Liver (tissue), 8 donors: ENCODE measurements at regions not wholly inside any gene's neighbourhood (a gene's known extent, or its start where the extent isn't known, plus 50 kb on each side); places are given as distances from the start of the nearest gene placed in this dataset.

Experiments
- DNase-seq: peaks from one replicate; pipeline ENCODE4 v3.0.0-alpha.2; 2017; ENCODE audit warnings: low spot score
- H3K27ac ChIP-seq, 2 donors: one replicate each; pipeline ENCODE4 v1.7.0; 2013; ENCODE audit warnings: inconsistent platforms in 2 of 2, low read length in 2 of 2, control low read depth in 1 of 2, low read depth in 1 of 2, mild to moderate bottlenecking in 1 of 2
- H3K27me3 ChIP-seq, 4 donors: one replicate each; pipeline versions ENCODE4 v1.6.1 to v1.7.0; 2013; ENCODE audit warnings: low read length in 3 of 4, inconsistent platforms in 1 of 4, mild to moderate bottlenecking in 1 of 4, moderate library complexity in 1 of 4; ENCODE audit not compliant: control insufficient read depth in 4 of 4, insufficient read depth in 4 of 4
- H3K36me3 ChIP-seq, 4 donors: one replicate each; pipeline versions ENCODE4 v1.6.1 to v1.7.0; 2013; ENCODE audit warnings: low read length in 3 of 4, mild to moderate bottlenecking in 3 of 4, low read depth in 1 of 4, moderate library complexity in 1 of 4; ENCODE audit not compliant: control insufficient read depth in 4 of 4, insufficient read depth in 3 of 4
- H3K4me1 ChIP-seq, 4 donors: one replicate each; pipeline versions ENCODE4 v1.6.1 to v1.7.0; 2013; ENCODE audit warnings: low read length in 3 of 4, mild to moderate bottlenecking in 3 of 4, moderate library complexity in 1 of 4; ENCODE audit not compliant: control insufficient read depth in 4 of 4, insufficient read depth in 4 of 4
- H3K4me3 ChIP-seq, 3 donors: one replicate each; pipeline versions ENCODE4 v1.6.1 to v1.7.0; 2013; ENCODE audit warnings: low read length in 3 of 3, control low read depth in 1 of 3, low read depth in 1 of 3, mild to moderate bottlenecking in 1 of 3
- H3K9ac ChIP-seq, 2 donors: one replicate each; pipeline ENCODE4 v1.7.0; 2013; ENCODE audit warnings: low read length in 2 of 2, mild to moderate bottlenecking in 2 of 2, moderate library complexity in 2 of 2, control low read depth in 1 of 2, low read depth in 1 of 2
- H3K9me3 ChIP-seq, 4 donors: one replicate each; pipeline versions ENCODE4 v1.6.1 to v1.7.0; 2013; ENCODE audit warnings: low read length in 3 of 4; ENCODE audit not compliant: control insufficient read depth in 4 of 4
- ATF3 ChIP-seq: IDR thresholded peaks from 2 replicates; pipeline ENCODE4 v1.6.1; 2016; ENCODE audit warnings: antibody characterized with exemption
- EGR1 ChIP-seq, 2 donors: IDR thresholded peaks; 2 replicates each; pipeline ENCODE4 v1.6.1; 2016 to 2018; ENCODE audit warnings: antibody characterized with exemption in 2 of 2, low read depth in 2 of 2
- FOXA1 ChIP-seq: IDR thresholded peaks from 2 replicates; pipeline ENCODE4 v1.6.1; 2016; ENCODE audit warnings: antibody characterized with exemption
- FOXA2 ChIP-seq: IDR thresholded peaks from 2 replicates; pipeline ENCODE4 v1.6.1; 2016; ENCODE audit warnings: antibody characterized with exemption
- GABPA ChIP-seq, 2 donors: IDR thresholded peaks in 1 of 2; conservative IDR thresholded peaks in 1 of 2; 2 replicates each; pipeline ENCODE4 v1.6.1; 2016; ENCODE audit warnings: antibody characterized with exemption in 2 of 2, mild to moderate bottlenecking in 1 of 2, moderate library complexity in 1 of 2
- HNF4A ChIP-seq, 2 donors: conservative IDR thresholded peaks; 2 replicates each; pipeline ENCODE4 v1.6.1; 2016; ENCODE audit warnings: antibody characterized with exemption in 2 of 2, mild to moderate bottlenecking in 2 of 2
- JUND ChIP-seq, 2 donors: IDR thresholded peaks; 2 replicates each; pipeline ENCODE4 v1.6.1; 2016; ENCODE audit warnings: antibody characterized with exemption in 2 of 2
- NR2F2 ChIP-seq: IDR thresholded peaks from 2 replicates; pipeline ENCODE4 v1.6.1; 2016; ENCODE audit warnings: antibody characterized with exemption
- RXRA ChIP-seq, 2 donors: IDR thresholded peaks; 2 replicates each; pipeline ENCODE4 v1.6.1; 2017 to 2018; ENCODE audit warnings: antibody characterized with exemption in 2 of 2, mild to moderate bottlenecking in 1 of 2
- SP1 ChIP-seq: IDR thresholded peaks from 2 replicates; pipeline ENCODE4 v1.6.1; 2018; ENCODE audit warnings: antibody characterized with exemption, mild to moderate bottlenecking
- TAF1 ChIP-seq: conservative IDR thresholded peaks from 2 replicates; pipeline ENCODE4 v1.6.1; 2016; ENCODE audit warnings: antibody characterized with exemption, mild to moderate bottlenecking
- YY1 ChIP-seq: IDR thresholded peaks from 2 replicates; pipeline ENCODE4 v1.6.1; 2016; ENCODE audit warnings: antibody characterized with exemption, mild to moderate bottlenecking
- WGBS: extraction: QIAGEN DNeasy Blood & Tissue Kit; methylation state at CpG from one replicate; pipeline ENCODE4 v1.1.7; 2013; 5-methylcytosine and 5-hydroxymethylcytosine counted together
- TF ChIP-seq, protein P1 (sequence below): IDR thresholded peaks from 2 replicates; pipeline ENCODE4 v1.6.1; 2016; ENCODE audit warnings: antibody characterized with exemption
- TF ChIP-seq, protein P2 (sequence below): IDR thresholded peaks from 2 replicates; pipeline ENCODE4 v1.6.1; 2016; ENCODE audit warnings: antibody characterized with exemption
- TF ChIP-seq, protein P3 (sequence below): fragments of 150-350 bp; IDR thresholded peaks from 2 replicates; pipeline ENCODE4 v1.5.1; 2017; ENCODE audit warnings: improper control_type of control experiment, low read depth, low read length; ENCODE audit not compliant: missing input control
- TF ChIP-seq, protein P4 (sequence below): IDR thresholded peaks from 2 replicates; pipeline ENCODE4 v1.6.1; 2016; ENCODE audit warnings: antibody characterized with exemption, mild to moderate bottlenecking
- donor health status: healthy.
- donor health status: healthy.
- donor health status: healthy.
- donor health status: healthy.
- donor health status: healthy.

DNA sequence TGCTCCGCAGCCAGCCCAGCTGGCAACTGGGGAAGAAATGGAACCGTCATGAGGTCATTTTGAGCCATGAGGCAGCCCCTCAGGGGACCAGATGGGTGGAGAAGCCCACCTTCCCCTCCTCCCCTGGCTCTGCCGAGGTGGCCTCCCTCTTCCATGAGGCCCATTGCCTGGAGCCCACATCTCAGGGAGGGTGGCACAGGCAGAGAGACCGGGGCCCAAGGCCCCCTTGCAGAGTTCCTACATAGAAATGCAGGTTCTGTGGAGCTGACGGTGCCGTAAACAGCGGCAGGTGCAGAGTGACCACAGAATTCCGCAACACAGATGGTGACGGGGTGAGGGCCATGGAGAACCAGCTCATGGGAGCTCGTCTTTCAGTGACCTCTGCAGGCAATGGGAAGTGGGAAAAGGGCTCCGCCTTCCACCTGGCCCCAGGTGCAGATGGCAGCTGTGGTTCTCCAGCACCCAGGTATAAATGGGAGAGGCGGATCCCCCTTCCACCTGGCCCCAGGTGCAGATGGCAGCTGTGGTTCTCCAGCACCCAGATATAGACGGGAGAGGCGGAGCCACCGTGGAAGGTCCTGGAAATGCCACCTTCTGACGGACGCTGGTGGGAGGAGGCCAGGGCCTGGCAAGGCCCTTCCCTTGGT, 765.4 kb downstream of the BRD1 start:
- WGBS = 71% methylated on average over 17 of the region's 17 CpGs
- no peaks in the 10 kb centered on the region for H3K4me1 ChIP-seq
- H3K27me3 ChIP-seq = peaks cover 0 to 5% (median 4%) of the 10 kb centered on the region in 4 donors
- no peak overlapping the region for H3K4me3 ChIP-seq
- no peaks in the 10 kb centered on the region for H3K36me3 ChIP-seq
- no peak overlapping the region for H3K9ac ChIP-seq
- DNase-seq = no peak
- H3K27ac ChIP-seq = no peak overlapping the region
- H3K9me3 ChIP-seq = no peaks in the 10 kb centered on the region
- no peak for TF ChIP-seq YY1
- no peak for TF ChIP-seq HNF4A (conservative IDR thresholded peaks at IDR 0.05)
- TF ChIP-seq, protein P1, sequence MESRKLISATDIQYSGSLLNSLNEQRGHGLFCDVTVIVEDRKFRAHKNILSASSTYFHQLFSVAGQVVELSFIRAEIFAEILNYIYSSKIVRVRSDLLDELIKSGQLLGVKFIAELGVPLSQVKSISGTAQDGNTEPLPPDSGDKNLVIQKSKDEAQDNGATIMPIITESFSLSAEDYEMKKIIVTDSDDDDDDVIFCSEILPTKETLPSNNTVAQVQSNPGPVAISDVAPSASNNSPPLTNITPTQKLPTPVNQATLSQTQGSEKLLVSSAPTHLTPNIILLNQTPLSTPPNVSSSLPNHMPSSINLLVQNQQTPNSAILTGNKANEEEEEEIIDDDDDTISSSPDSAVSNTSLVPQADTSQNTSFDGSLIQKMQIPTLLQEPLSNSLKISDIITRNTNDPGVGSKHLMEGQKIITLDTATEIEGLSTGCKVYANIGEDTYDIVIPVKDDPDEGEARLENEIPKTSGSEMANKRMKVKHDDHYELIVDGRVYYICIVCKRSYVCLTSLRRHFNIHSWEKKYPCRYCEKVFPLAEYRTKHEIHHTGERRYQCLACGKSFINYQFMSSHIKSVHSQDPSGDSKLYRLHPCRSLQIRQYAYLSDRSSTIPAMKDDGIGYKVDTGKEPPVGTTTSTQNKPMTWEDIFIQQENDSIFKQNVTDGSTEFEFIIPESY = no peak
- TF ChIP-seq, protein P2, sequence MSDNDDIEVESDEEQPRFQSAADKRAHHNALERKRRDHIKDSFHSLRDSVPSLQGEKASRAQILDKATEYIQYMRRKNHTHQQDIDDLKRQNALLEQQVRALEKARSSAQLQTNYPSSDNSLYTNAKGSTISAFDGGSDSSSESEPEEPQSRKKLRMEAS = no peak
- TF ChIP-seq ATF3 = no peak
- TF ChIP-seq GABPA (IDR thresholded peaks at IDR 0.05 in 1 of 2, conservative IDR thresholded peaks at IDR 0.05 in 1 of 2) = no peak
- TF ChIP-seq, protein P3, sequence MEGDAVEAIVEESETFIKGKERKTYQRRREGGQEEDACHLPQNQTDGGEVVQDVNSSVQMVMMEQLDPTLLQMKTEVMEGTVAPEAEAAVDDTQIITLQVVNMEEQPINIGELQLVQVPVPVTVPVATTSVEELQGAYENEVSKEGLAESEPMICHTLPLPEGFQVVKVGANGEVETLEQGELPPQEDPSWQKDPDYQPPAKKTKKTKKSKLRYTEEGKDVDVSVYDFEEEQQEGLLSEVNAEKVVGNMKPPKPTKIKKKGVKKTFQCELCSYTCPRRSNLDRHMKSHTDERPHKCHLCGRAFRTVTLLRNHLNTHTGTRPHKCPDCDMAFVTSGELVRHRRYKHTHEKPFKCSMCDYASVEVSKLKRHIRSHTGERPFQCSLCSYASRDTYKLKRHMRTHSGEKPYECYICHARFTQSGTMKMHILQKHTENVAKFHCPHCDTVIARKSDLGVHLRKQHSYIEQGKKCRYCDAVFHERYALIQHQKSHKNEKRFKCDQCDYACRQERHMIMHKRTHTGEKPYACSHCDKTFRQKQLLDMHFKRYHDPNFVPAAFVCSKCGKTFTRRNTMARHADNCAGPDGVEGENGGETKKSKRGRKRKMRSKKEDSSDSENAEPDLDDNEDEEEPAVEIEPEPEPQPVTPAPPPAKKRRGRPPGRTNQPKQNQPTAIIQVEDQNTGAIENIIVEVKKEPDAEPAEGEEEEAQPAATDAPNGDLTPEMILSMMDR = no peak
- TF ChIP-seq FOXA1 = no peak
- no peak for TF ChIP-seq TAF1
- no peak for TF ChIP-seq EGR1 (IDR thresholded peaks at IDR 0.05; ENCODE audit: low read depth in 2 of 2)
- TF ChIP-seq, protein P4, sequence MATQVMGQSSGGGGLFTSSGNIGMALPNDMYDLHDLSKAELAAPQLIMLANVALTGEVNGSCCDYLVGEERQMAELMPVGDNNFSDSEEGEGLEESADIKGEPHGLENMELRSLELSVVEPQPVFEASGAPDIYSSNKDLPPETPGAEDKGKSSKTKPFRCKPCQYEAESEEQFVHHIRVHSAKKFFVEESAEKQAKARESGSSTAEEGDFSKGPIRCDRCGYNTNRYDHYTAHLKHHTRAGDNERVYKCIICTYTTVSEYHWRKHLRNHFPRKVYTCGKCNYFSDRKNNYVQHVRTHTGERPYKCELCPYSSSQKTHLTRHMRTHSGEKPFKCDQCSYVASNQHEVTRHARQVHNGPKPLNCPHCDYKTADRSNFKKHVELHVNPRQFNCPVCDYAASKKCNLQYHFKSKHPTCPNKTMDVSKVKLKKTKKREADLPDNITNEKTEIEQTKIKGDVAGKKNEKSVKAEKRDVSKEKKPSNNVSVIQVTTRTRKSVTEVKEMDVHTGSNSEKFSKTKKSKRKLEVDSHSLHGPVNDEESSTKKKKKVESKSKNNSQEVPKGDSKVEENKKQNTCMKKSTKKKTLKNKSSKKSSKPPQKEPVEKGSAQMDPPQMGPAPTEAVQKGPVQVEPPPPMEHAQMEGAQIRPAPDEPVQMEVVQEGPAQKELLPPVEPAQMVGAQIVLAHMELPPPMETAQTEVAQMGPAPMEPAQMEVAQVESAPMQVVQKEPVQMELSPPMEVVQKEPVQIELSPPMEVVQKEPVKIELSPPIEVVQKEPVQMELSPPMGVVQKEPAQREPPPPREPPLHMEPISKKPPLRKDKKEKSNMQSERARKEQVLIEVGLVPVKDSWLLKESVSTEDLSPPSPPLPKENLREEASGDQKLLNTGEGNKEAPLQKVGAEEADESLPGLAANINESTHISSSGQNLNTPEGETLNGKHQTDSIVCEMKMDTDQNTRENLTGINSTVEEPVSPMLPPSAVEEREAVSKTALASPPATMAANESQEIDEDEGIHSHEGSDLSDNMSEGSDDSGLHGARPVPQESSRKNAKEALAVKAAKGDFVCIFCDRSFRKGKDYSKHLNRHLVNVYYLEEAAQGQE = no peak
- no peak for TF ChIP-seq RXRA (IDR thresholded peaks at IDR 0.05)
- no peak for TF ChIP-seq JUND (IDR thresholded peaks at IDR 0.05)
- no peak for TF ChIP-seq SP1
- TF ChIP-seq FOXA2 = no peak

- Histone ChIP-seq H3K4me1 (no peaks in the 10 kb centered on the region), H3K36me3 (no peaks in the 10 kb centered on the region), H3K27me3 (peaks cover 0 to 4% (median 2%) of the 10 kb centered on the region in 4 donors), H3K9me3 (no peaks in the 10 kb centered on the region), H3K9ac (no peak overlapping the region), H3K27ac (no peak overlapping the region), H3K4me3 (no peak overlapping the region)
- DNase-seq = no peak
- 85% methylated on average over 7 of the region's 7 CpGs for WGBS
- TF ChIP-seq, protein P1 = no peak
- TF ChIP-seq RXRA (IDR thresholded peaks at IDR 0.05) (no peak), EGR1 (IDR thresholded peaks at IDR 0.05; ENCODE audit: low read depth in 2 of 2) (no peak), NR2F2 (no peak), HNF4A (conservative IDR thresholded peaks at IDR 0.05) (no peak), GABPA (IDR thresholded peaks at IDR 0.05 in 1 of 2, conservative IDR thresholded peaks at IDR 0.05 in 1 of 2) (no peak)
- TF ChIP-seq, protein P3 = no peak
These were observed 769.8 kb downstream of the BRD1 start for GRCh38 chr22:49057910-49058309.
